ENCODE measurements at regions not wholly inside any gene's neighbourhood (a gene's known extent, or its start where the extent isn't known, plus 50 kb on each side); places are given as distances from the start of the nearest gene placed in this dataset.

- H3K9me3 Mint-ChIP-seq, result no peaks in the 10 kb centered on the region
- H3K27ac Mint-ChIP-seq, result peak overlapping the region; percentile 72
- no peaks in the 10 kb centered on the region for H3K36me3 Mint-ChIP-seq (ENCODE audit: low read depth)
- H2AFZ ChIP-seq, result no peak overlapping the region
- H3K79me2 ChIP-seq (replicated peaks; ENCODE audit: insufficient read depth), result no peaks in the 10 kb centered on the region
- H3K4me1 Mint-ChIP-seq, result peaks cover 8% of the 10 kb centered on the region
- H3K27ac ChIP-seq (ENCODE audit: low read depth), result no peak overlapping the region
- no peak overlapping the region for H3K4me3 Mint-ChIP-seq
- H3F3A ChIP-seq (replicated peaks; ENCODE audit: low read depth), result no peaks in the 10 kb centered on the region
- H3K4me3 ChIP-seq, result no peak overlapping the region
- H3K27me3 Mint-ChIP-seq (ENCODE audit: insufficient read depth, low read depth, poor library complexity), result no peaks in the 10 kb centered on the region
- no peaks in the 10 kb centered on the region for H3K27me3 ChIP-seq (ENCODE audit: insufficient read depth)
- no peaks in the 10 kb centered on the region for H3K9me2 ChIP-seq (ENCODE audit: insufficient read depth)
- DNase-seq (ENCODE audit: low spot score) (peak; percentile 20), ATAC-seq (peak; percentile 87)
- H3K36me3 ChIP-seq (ENCODE audit: insufficient read depth), result no peaks in the 10 kb centered on the region
- no peaks in the 10 kb centered on the region for H3K4me1 ChIP-seq (ENCODE audit: insufficient read depth)
- TF ChIP-seq CREB1 (CRISPR knock-in tag; IDR thresholded peaks at IDR 0.05; ENCODE audit: low read depth), result no peak
- TF ChIP-seq CTCF (conservative IDR thresholded peaks at IDR 0.05; ENCODE audit: low read depth in 2 of 2), result no peak
- TF ChIP-seq ZNF331 (CRISPR knock-in tag; IDR thresholded peaks at IDR 0.05; ENCODE audit: low read depth), result no peak
- no peak for TF ChIP-seq POLR2AphosphoS5 (IDR thresholded peaks at IDR 0.05; ENCODE audit: low read depth)
- no peak for TF ChIP-seq EZH2phosphoT487 (IDR thresholded peaks at IDR 0.05; ENCODE audit: unreplicated experiment)
- no peak for TF ChIP-seq ETS1 (IDR thresholded peaks at IDR 0.05)
- no peak for TF ChIP-seq ZNF462 (CRISPR knock-in tag; IDR thresholded peaks at IDR 0.05)
- no peak for TF ChIP-seq STAT1 (IDR thresholded peaks at IDR 0.05; ENCODE audit: unreplicated experiment)
- no peak for TF ChIP-seq EZH2 (IDR thresholded peaks at IDR 0.05; ENCODE audit: low read depth, unreplicated experiment)
- TF ChIP-seq NANOG (IDR thresholded peaks at IDR 0.05; ENCODE audit: borderline replicate concordance), result no peak
- TF ChIP-seq REST (IDR thresholded peaks at IDR 0.05; ENCODE audit: unreplicated experiment), result no peak
- TF ChIP-seq JUNB (IDR thresholded peaks at IDR 0.05; ENCODE audit: unreplicated experiment), result no peak
- no peak for TF ChIP-seq ZNF114 (CRISPR knock-in tag; IDR thresholded peaks at IDR 0.05)
- H4K20me1 ChIP-seq (replicated peaks; ENCODE audit: insufficient read depth), result no peaks in the 10 kb centered on the region
- no peak overlapping the region for H3K4me2 ChIP-seq
Observed at GRCh38 chr2:102929721-102930120, 167.9 kb downstream of the TMEM182 start.

All from GM23338 (cell line).